Keratinocyte (primary cell): ENCODE measurements at regions not wholly inside any gene's neighbourhood (a gene's known extent, or its start where the extent isn't known, plus 50 kb on each side); places are given as distances from the start of the nearest gene placed in this dataset.

Experiments used
- DNase-seq: peaks from one replicate; pipeline ENCODE4 v3.0.0-alpha.2; 2011; ENCODE audit warnings: low read depth, missing footprints, low spot score
- FAIRE-seq: peaks from 2 replicates; lab custom pipeline; 2011; peaks lifted over from hg19 to GRCh38; lab: Jason Lieb, UNC
- H2AFZ ChIP-seq: 2 replicates; pipeline ENCODE4 v1.6.0; 2012; ENCODE audit warnings: low read length, control low read depth, inconsistent platforms; ENCODE audit not compliant: control insufficient read depth
- H3K27ac ChIP-seq: 2 replicates; pipeline ENCODE4 v1.5.1; 2011; ENCODE audit warnings: low read length; ENCODE audit not compliant: control insufficient read depth, insufficient read depth
- H3K27me3 ChIP-seq: 3 replicates; pipeline ENCODE4 v1.6.0; 2011; ENCODE audit warnings: low read length; ENCODE audit not compliant: control insufficient read depth, insufficient read depth; ENCODE audit errors: extremely low read depth
- H3K36me3 ChIP-seq, 2 experiments: 2 replicates in 1 of 2; 3 replicates in 1 of 2; pipeline ENCODE4 v1.5.1; 2011; ENCODE audit warnings: low read length in 2 of 2, mild to moderate bottlenecking in 1 of 2; ENCODE audit not compliant: control insufficient read depth in 2 of 2, insufficient read depth in 2 of 2; ENCODE audit errors: extremely low read depth in 1 of 2
- H3K4me1 ChIP-seq: 3 replicates; pipeline ENCODE4 v1.5.1; 2011; ENCODE audit warnings: low read length; ENCODE audit not compliant: control insufficient read depth, insufficient read depth; ENCODE audit errors: extremely low read depth
- H3K4me2 ChIP-seq: 3 replicates; pipeline ENCODE4 v1.6.0; 2011; ENCODE audit warnings: low read depth, low read length; ENCODE audit not compliant: control insufficient read depth, insufficient read depth; ENCODE audit errors: extremely low read depth
- H3K4me3 ChIP-seq, 3 experiments: fragments of 200-600 bp in 1 of 3; sonication (generic) in 1 of 3; 2 replicates in 2 of 3; 3 replicates in 1 of 3; pipeline ENCODE4 v1.5.1; 2011 to 2016; ENCODE audit warnings: low read length in 3 of 3, mild to moderate bottlenecking in 3 of 3, control low read depth in 2 of 3, inconsistent platforms in 1 of 3, low read depth in 1 of 3, mixed read lengths in 1 of 3, mixed run types in 1 of 3, moderate library complexity in 1 of 3; ENCODE audit not compliant: control insufficient read depth in 2 of 3, insufficient read depth in 2 of 3; ENCODE audit errors: extremely low read depth in 1 of 3
- H3K79me2 ChIP-seq: 2 replicates; pipeline ENCODE4 v1.6.0; 2012; ENCODE audit warnings: low read length; ENCODE audit not compliant: control insufficient read depth, insufficient read depth
- H3K9ac ChIP-seq: 3 replicates; pipeline ENCODE4 v1.6.0; 2011; ENCODE audit warnings: low read length; ENCODE audit not compliant: control insufficient read depth, insufficient read depth; ENCODE audit errors: extremely low read depth
- H3K9me1 ChIP-seq: 3 replicates; pipeline ENCODE4 v1.6.0; 2011; ENCODE audit warnings: low read length; ENCODE audit not compliant: control insufficient read depth, insufficient read depth; ENCODE audit errors: extremely low read depth
- H3K9me3 ChIP-seq: 2 replicates; pipeline ENCODE4 v1.5.1; 2012; ENCODE audit warnings: low read depth, low read length; ENCODE audit not compliant: control insufficient read depth
- H4K20me1 ChIP-seq: 3 replicates; pipeline ENCODE4 v1.6.0; 2011; ENCODE audit warnings: low read length; ENCODE audit not compliant: control insufficient read depth, insufficient read depth; ENCODE audit errors: extremely low read depth
- CTCF ChIP-seq, 3 experiments: IDR thresholded peaks in 1 of 3; conservative IDR thresholded peaks in 1 of 3; optimal IDR thresholded peaks in 1 of 3; 2 replicates in 2 of 3; 3 replicates in 1 of 3; pipeline versions ENCODE3 to v1.5.1; 2011; ENCODE audit warnings: low read length in 3 of 3, mild to moderate bottlenecking in 3 of 3, moderate library complexity in 2 of 3, control low read depth in 1 of 3, inconsistent platforms in 1 of 3; ENCODE audit not compliant: insufficient read depth in 2 of 3; ENCODE audit errors: extremely low read depth in 1 of 3
- EZH2 ChIP-seq: IDR thresholded peaks from one replicate; pipeline ENCODE4 v1.6.1; 2012; ENCODE audit warnings: inconsistent platforms, mild to moderate bottlenecking, low read length, moderate library complexity
- dilution Hi-C: fragments of 300-500 bp; cut with MboI; formaldehyde crosslinking; loops from one replicate; pipeline ENCODE4 v1.7.0; 2020; ENCODE audit warnings: low sequenced_read_pairs; ENCODE audit not compliant: extremely low pct_ligation_motif_present

- dilution Hi-C loops: no loop called here
- TF ChIP-seq CTCF (optimal IDR thresholded peaks at IDR 0.05 in 1 of 3, IDR thresholded peaks at IDR 0.05 in 1 of 3, conservative IDR thresholded peaks at IDR 0.05 in 1 of 3; ENCODE audit: extremely low read depth in 1 of 3, insufficient read depth in 2 of 3, low read length in 3 of 3) (no peak), EZH2 (no peak)
- Histone ChIP-seq H3K27me3 (no peaks in the 10 kb centered on the region), H3K36me3 (no peaks in the 10 kb centered on the region), H3K9ac (no peak overlapping the region), H3K4me1 (peaks cover under 1% of the 10 kb centered on the region), H2AFZ (no peak overlapping the region), H3K9me3 (no peaks in the 10 kb centered on the region), H3K4me2 (no peak overlapping the region), H4K20me1 (no peaks in the 10 kb centered on the region), H3K9me1 (no peaks in the 10 kb centered on the region), H3K4me3 (no peak overlapping the region), H3K27ac (no peak overlapping the region), H3K79me2 (no peaks in the 10 kb centered on the region)
- DNase-seq: no peak
- no peak for FAIRE-seq
These were observed 310.6 kb upstream of the FSIP2 start for GRCh38 chr2:185428000-185428399.

GRCh38 chr2:185433824-185434223 lies 304.8 kb upstream of the FSIP2 start:
- H3K36me3 ChIP-seq: no peaks in the 10 kb centered on the region
- no peaks in the 10 kb centered on the region for H3K27me3 ChIP-seq
- H4K20me1 ChIP-seq: no peaks in the 10 kb centered on the region
- H2AFZ ChIP-seq: no peak overlapping the region
- peak overlapping the region; percentile 33 to 77 (median 72) for H3K4me3 ChIP-seq
- dilution Hi-C loops: no loop called here
- H3K27ac ChIP-seq: peak overlapping the region; percentile 43
- peak overlapping the region; percentile 60 for H3K4me2 ChIP-seq
- TF ChIP-seq EZH2 (no peak), CTCF (optimal IDR thresholded peaks at IDR 0.05 in 1 of 3, IDR thresholded peaks at IDR 0.05 in 1 of 3, conservative IDR thresholded peaks at IDR 0.05 in 1 of 3; ENCODE audit: extremely low read depth in 1 of 3, insufficient read depth in 2 of 3, low read length in 3 of 3) (no peak)
- peak overlapping the region; percentile 6 for H3K9ac ChIP-seq
- H3K4me1 ChIP-seq: peaks cover 18% of the 10 kb centered on the region
- FAIRE-seq (peak; percentile 73), DNase-seq (peak; percentile 50)
- no peaks in the 10 kb centered on the region for H3K9me1 ChIP-seq
- H3K79me2 ChIP-seq: peaks cover 35% of the 10 kb centered on the region
- no peaks in the 10 kb centered on the region for H3K9me3 ChIP-seq
